ENCODE measurements at regions not wholly inside any gene's neighbourhood (a gene's known extent, or its start where the extent isn't known, plus 50 kb on each side); places are given as distances from the start of the nearest gene placed in this dataset.
"Not testable (repeated sequence)": the region's sequence is repeated elsewhere in the genome, so short reads cannot be mapped to it uniquely, and the experiment has no call there.

DNA sequence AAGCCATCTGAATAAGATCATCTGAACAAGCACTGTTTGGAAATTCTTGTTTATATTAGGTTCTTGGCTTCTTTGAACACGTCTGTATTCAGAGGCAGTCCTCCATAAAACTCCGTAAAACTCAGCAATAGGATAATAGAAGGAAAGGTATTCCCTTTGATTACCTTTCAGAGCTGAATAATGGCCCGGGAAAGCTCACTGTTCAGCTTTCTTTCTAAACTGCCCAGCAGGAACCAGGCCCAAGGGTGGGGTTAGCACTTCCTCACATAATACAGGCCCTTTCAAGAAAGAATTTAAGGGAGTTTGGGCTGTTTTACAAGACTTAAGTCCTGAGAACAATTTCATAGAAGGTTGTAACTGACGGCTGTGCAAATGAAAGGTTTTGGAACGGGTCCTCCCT, 72.2 kb upstream of the PHLPP1 start:
- TF ChIP-seq, protein P1, sequence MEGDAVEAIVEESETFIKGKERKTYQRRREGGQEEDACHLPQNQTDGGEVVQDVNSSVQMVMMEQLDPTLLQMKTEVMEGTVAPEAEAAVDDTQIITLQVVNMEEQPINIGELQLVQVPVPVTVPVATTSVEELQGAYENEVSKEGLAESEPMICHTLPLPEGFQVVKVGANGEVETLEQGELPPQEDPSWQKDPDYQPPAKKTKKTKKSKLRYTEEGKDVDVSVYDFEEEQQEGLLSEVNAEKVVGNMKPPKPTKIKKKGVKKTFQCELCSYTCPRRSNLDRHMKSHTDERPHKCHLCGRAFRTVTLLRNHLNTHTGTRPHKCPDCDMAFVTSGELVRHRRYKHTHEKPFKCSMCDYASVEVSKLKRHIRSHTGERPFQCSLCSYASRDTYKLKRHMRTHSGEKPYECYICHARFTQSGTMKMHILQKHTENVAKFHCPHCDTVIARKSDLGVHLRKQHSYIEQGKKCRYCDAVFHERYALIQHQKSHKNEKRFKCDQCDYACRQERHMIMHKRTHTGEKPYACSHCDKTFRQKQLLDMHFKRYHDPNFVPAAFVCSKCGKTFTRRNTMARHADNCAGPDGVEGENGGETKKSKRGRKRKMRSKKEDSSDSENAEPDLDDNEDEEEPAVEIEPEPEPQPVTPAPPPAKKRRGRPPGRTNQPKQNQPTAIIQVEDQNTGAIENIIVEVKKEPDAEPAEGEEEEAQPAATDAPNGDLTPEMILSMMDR (conservative IDR thresholded peaks at IDR 0.05) = no peak
- H3K27ac ChIP-seq = no peak overlapping the region

DNA sequence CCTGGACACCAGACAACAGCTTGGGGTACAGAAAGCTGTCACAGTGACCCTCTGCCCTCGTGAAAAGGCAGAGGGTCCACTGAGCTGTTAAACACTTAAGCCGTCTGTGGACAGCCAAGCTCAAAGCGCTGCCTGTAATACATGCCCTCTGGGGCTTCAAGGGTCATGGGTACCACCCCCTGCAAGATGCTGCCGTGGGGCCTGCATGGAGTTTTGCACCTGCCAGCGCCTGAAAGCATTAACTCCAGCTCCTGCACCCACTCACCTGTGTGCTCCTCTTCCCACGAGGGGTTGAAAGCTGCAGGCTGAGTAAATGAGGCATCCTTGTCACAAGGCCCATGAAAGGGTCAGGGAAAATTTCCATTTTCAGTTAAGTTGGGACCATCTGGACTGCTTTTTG, 70.6 kb upstream of the PHLPP1 start:
- no peak overlapping the region for H3K27ac ChIP-seq
- TF ChIP-seq, protein P1 (conservative IDR thresholded peaks at IDR 0.05) = no peak

DNA sequence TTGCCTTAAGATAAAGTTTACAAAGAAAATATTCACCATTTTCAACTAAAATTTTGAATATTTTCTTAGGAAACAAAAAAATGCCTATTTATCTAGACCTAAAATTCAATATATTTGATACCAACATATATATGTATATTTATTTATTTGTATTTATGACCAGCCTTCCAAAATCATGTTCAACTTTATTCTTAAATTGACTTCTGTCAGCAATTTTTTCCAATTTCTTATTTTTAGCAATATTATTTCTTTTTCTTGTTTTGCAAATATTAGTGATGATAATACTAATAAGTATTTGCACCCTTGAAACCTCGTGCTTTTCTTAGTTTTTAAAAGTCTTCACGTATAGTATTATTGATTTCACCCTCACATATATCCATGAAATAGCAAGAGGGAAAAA, 68.2 kb upstream of the PHLPP1 start:
- TF ChIP-seq, protein P1 (conservative IDR thresholded peaks at IDR 0.05) = no peak

DNA sequence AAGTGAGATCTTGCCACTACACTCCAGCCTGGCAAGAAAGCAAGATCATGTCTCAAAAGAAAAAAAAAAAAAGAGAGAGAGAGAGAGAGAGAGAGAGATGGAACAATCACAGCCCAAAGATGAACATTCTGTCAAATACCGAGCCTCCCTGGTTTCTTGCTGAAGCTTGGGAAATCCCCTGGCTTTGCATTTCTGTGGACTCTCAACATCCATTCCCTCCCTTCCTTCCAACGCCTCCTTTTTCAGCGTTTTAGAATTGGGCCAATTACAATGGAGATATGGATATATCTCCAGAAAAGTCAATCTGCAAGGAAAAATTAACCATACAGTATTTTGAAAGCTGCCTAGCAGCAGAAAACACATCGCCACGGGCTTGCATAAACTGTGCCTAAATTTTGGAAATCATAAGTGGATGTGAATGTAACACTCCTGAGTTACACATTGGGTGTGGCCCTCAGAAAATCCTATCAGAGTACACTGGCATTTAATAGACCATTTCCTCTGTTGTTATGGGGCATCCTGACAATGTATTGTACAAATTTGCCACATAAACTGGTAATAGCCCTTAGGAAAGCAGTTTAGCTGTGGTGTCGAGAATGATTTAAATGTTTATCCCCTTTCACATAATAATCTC, 67.2 kb upstream of the PHLPP1 start:
- TF ChIP-seq, protein P1 (conservative IDR thresholded peaks at IDR 0.05) = no peak

More for the DNA sequence above, 68.2 kb upstream of the PHLPP1 start:
- H3K27ac ChIP-seq = no peak overlapping the region

DNA sequence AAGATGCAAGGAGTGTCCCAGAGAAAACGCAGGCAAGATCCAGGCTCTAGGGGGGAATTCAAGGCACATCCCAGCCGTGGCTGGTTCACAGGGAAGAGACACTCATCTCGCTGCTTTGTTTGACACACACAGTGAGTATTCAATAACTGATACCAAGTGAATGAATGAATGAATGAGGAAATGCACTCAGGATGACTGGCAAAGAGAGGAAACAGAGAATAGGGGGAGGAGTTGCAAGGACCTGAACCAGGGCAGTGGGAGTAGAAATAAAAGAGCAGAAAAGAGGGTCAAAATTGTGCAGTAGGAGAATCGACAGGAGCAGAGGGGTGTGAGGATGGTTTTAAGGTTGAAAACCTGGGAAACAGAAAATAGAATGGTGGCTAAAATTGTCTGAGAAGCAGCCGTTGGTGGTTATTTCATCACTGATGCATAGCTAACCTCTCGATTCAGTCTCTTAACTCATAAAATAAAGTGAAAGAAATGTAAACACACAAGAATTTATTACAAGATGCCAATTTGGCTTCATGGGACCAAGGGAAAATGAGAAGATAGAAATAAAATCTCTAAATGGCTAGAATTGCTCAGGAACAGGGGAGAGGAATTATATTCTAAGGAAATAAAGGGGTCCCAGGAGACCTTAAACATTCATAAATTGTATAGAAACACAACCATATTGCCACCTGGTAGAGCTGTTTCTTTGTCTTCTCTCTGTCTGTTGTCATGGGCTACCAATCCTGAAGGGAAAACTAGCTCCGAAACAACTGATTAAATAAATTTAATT, 63.9 kb upstream of the PHLPP1 start:
- TF ChIP-seq, protein P1 (conservative IDR thresholded peaks at IDR 0.05) = no peak
- H3K27ac ChIP-seq = no peak overlapping the region

More for the DNA sequence above, 67.2 kb upstream of the PHLPP1 start:
- no peak overlapping the region for H3K27ac ChIP-seq

DNA sequence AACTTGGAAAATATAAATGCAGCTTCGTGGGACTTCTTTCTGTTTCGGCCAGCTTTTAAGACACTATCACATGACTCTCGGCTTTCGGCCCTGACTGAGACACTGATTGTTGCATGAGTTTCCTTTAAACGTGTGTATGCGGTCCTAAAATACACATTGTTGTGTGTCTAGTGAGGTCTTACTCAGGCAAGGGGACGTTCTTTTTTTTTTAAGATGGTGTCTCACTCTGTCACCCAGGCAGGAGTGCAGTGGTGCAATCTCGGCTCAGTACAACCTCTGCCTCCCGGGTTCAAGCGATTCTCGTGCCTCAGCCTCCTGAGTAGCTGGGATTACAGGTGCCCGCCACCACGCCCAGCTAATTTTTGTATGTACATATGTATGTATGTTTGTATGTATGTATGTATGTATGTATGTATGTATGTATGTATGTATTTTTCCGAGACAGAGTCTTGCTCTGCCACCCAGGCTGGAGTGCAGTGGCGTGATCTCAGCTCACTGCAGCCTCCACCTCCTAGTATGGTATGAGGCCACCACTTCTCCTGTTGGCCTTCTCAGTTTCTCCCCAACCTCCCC, 63.2 kb upstream of the PHLPP1 start:
- H3K27ac ChIP-seq = not testable (repeated sequence)

DNA sequence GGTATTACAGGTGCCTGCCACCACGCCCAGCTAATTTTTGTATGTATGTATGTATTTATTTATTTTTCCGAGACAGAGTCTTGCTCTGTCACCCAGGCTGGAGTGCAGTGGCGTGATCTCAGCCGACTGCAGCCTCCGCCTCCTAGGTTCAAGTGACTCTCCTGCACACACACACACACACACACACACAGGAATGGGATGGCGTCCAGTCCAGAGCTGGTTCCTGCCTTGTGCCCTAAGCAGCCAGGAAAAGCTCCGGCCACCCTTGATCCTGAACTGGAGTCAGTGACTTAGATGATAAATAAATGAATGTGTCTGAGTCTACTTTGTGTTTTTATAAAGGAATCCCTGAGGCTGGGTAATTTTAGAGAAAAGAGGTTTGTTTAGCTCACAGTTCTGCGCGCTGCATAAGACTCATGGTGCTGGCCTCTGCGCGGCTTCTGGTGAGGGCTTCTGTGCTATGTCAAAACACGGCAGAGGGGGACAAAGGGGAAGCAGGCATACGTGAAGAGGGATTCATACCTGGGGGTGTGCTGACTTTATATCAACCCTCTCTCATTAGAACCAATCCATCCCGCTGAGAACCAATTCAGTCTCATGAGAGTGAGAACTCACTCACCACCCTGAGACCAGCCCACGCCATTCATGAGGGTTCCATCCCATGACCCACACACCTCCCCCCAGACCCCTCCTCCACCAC, 59.7 kb upstream of the PHLPP1 start:
- no peak overlapping the region for H3K27ac ChIP-seq
- TF ChIP-seq, protein P1 (conservative IDR thresholded peaks at IDR 0.05) = no peak

Data from VCaP (cell line).